K562 (cell line): ENCODE measurements at regions not wholly inside any gene's neighbourhood (a gene's known extent, or its start where the extent isn't known, plus 50 kb on each side); places are given as distances from the start of the nearest gene placed in this dataset.
A peak's percentile ranks its signal among the peaks of the same experiment; 100 is the strongest.

Experiments used
- C11orf30 ChIP-seq: fragments of 450-650 bp; IDR thresholded peaks from 2 replicates; pipeline ENCODE4 v1.6.1; 2016; ENCODE audit warnings: low read depth, mild to moderate bottlenecking
- EGR1 ChIP-seq: fragments of 450-650 bp; conservative IDR thresholded peaks from 2 replicates; pipeline ENCODE4 v1.6.1; 2017; ENCODE audit warnings: mild to moderate bottlenecking
- ETV6 ChIP-seq, 3 experiments: fragments of 150-350 bp in 1 of 3; sonication (generic) in 1 of 3; formaldehyde crosslinking in 1 of 3; IDR thresholded peaks; 2 replicates each; pipeline versions ENCODE4 v1.6.1 to v1.8.0; 2014 to 2022; ENCODE audit warnings: borderline replicate concordance in 2 of 3, low read depth in 2 of 3, antibody characterized with exemption in 1 of 3, low read length in 1 of 3, mild to moderate bottlenecking in 1 of 3, missing genetic modification reagents in 1 of 3
- GABPB2 ChIP-seq: fragments of 250-450 bp; sonication (Bioruptor Pico); conservative IDR thresholded peaks from 2 replicates; pipeline ENCODE4 v1.5.1; 2021; ENCODE audit warnings: mild to moderate bottlenecking
- HES1 ChIP-seq: fragments of 450-650 bp; IDR thresholded peaks from 2 replicates; pipeline ENCODE4 v1.6.1; 2016; ENCODE audit warnings: low read depth, mild to moderate bottlenecking, moderate library complexity
- HOMEZ ChIP-seq: fragments of 250-450 bp; sonication (Bioruptor Pico); IDR thresholded peaks from 2 replicates; pipeline ENCODE4 v1.4.0; 2020; ENCODE audit warnings: mild to moderate bottlenecking, moderate library complexity
- KLF6 ChIP-seq: fragments of 250-450 bp; sonication (Bioruptor Pico); IDR thresholded peaks from 2 replicates; pipeline ENCODE4 v1.4.0; 2020; ENCODE audit warnings: mild to moderate bottlenecking, moderate library complexity, borderline replicate concordance
- MCM3 ChIP-seq: fragments of 450-650 bp; IDR thresholded peaks from 2 replicates; pipeline ENCODE4 v1.6.1; 2016
- MTA1 ChIP-seq: fragments of 450-650 bp; IDR thresholded peaks from 2 replicates; pipeline ENCODE4 v1.6.1; 2017; ENCODE audit warnings: borderline replicate concordance
- NCOA6 ChIP-seq: fragments of 450-650 bp; IDR thresholded peaks from 2 replicates; pipeline ENCODE4 v1.6.1; 2017; ENCODE audit warnings: mild to moderate bottlenecking
- NFIC ChIP-seq: fragments of 450-650 bp; IDR thresholded peaks from 2 replicates; pipeline ENCODE4 v1.6.1; 2017; ENCODE audit warnings: mild to moderate bottlenecking, inconsistent platforms
- NFYB ChIP-seq: IDR thresholded peaks from 2 replicates; pipeline ENCODE4 v1.6.1; 2011; ENCODE audit warnings: mild to moderate bottlenecking, moderate library complexity; ENCODE audit not compliant: insufficient read length; ENCODE audit errors: extremely low read depth
- PHB2 ChIP-seq: fragments of 450-650 bp; IDR thresholded peaks from 2 replicates; pipeline ENCODE4 v1.6.1; 2017; ENCODE audit warnings: low read depth
- POLR3G ChIP-seq: IDR thresholded peaks from 2 replicates; pipeline ENCODE4 v1.6.1; 2011; ENCODE audit not compliant: insufficient read length, insufficient replicate concordance; ENCODE audit errors: extremely low read depth
- RBM25 ChIP-seq: fragments of 200-400 bp; formaldehyde crosslinking; IDR thresholded peaks from 2 replicates; pipeline ENCODE4 v1.6.1; 2018; ENCODE audit warnings: low read length, low read depth, moderate library complexity; ENCODE audit not compliant: severe bottlenecking
- SMAD1 ChIP-seq: fragments of 150-350 bp; IDR thresholded peaks from 2 replicates; pipeline ENCODE4 v1.6.1; 2014; ENCODE audit warnings: low read length, low read depth; ENCODE audit not compliant: partially characterized antibody
- STAT5A ChIP-seq: IDR thresholded peaks from 2 replicates; pipeline ENCODE4 v1.6.1; 2012; ENCODE audit warnings: low read length, inconsistent platforms, borderline replicate concordance
- TCF15 ChIP-seq: fragments of 250-450 bp; sonication (Bioruptor Pico); IDR thresholded peaks from 2 replicates; pipeline ENCODE4 v1.8.0; 2022; ENCODE audit warnings: moderate library complexity, mild to moderate bottlenecking, inconsistent platforms
- THRA ChIP-seq: fragments of 450-650 bp; IDR thresholded peaks from 2 replicates; pipeline ENCODE4 v1.6.1; 2017; ENCODE audit warnings: mild to moderate bottlenecking, moderate library complexity
- THRAP3 ChIP-seq: fragments of 450-650 bp; IDR thresholded peaks from 2 replicates; pipeline ENCODE4 v1.6.1; 2016; ENCODE audit warnings: mild to moderate bottlenecking, inconsistent platforms, borderline replicate concordance
- YY1 ChIP-seq, 3 experiments: IDR thresholded peaks; 2 replicates each; pipeline ENCODE4 v1.6.1; 2011; ENCODE audit warnings: low read length in 2 of 3, mild to moderate bottlenecking in 2 of 3, moderate library complexity in 2 of 3, borderline replicate concordance in 1 of 3, control low read depth in 1 of 3, low read depth in 1 of 3; ENCODE audit not compliant: insufficient read depth in 3 of 3, insufficient replicate concordance in 2 of 3, control insufficient read depth in 1 of 3, insufficient read length in 1 of 3; ENCODE audit errors: extremely low read depth in 1 of 3
- ZFP30 ChIP-seq: fragments of 250-450 bp; sonication (Bioruptor Pico); IDR thresholded peaks from 2 replicates; pipeline ENCODE4 v1.8.0; 2022; ENCODE audit warnings: moderate library complexity, mild to moderate bottlenecking, inconsistent platforms, borderline replicate concordance
- ZNF212 ChIP-seq: fragments of 450-650 bp; formaldehyde crosslinking; IDR thresholded peaks from 2 replicates; pipeline ENCODE4 v1.4.0; 2020; ENCODE audit warnings: mild to moderate bottlenecking
- ZNF282 ChIP-seq: sonication (generic); formaldehyde crosslinking; IDR thresholded peaks from 2 replicates; pipeline ENCODE4 v1.8.1; 2023; ENCODE audit warnings: missing genetic modification reagents

- no peak for TF ChIP-seq NCOA6
- TF ChIP-seq HES1 = no peak
- TF ChIP-seq RBM25 = no peak
- no peak for TF ChIP-seq NFYB
- no peak for TF ChIP-seq GABPB2 (CRISPR knock-in tag)
- TF ChIP-seq STAT5A = 0 out of 2 replicates have a peak, but pooled peaks have one; percentile 8
- no peak for TF ChIP-seq EGR1
- TF ChIP-seq TCF15 = no peak
- no peak for TF ChIP-seq MTA1
- TF ChIP-seq ZNF212 (CRISPR knock-in tag) = no peak
- no peak for TF ChIP-seq POLR3G
- TF ChIP-seq ZFP30 (CRISPR knock-in tag) = no peak
- TF ChIP-seq MCM3 = no peak
- no peak for TF ChIP-seq ETV6 (IDR thresholded peaks at IDR 0.05; ENCODE audit: borderline replicate concordance in 1 of 2, low read depth in 2 of 2, low read length in 1 of 2)
- TF ChIP-seq ETV6 (CRISPR knock-in tag; IDR thresholded peaks at IDR 0.05; ENCODE audit: borderline replicate concordance) = peak; percentile 82; the same call in 1 of the 2 replicates
- TF ChIP-seq PHB2 = no peak
- TF ChIP-seq THRAP3 = no peak
- TF ChIP-seq SMAD1 = no peak
- TF ChIP-seq HOMEZ (CRISPR knock-in tag) = no peak
- TF ChIP-seq C11orf30 = peak; percentile 44
- no peak for TF ChIP-seq KLF6 (CRISPR knock-in tag)
- TF ChIP-seq NFIC = no peak
- TF ChIP-seq THRA = no peak
- no peak for TF ChIP-seq ZNF282 (CRISPR knock-in tag)
- TF ChIP-seq YY1 (IDR thresholded peaks at IDR 0.05; ENCODE audit: borderline replicate concordance in 1 of 3, control insufficient read depth in 1 of 3, extremely low read depth in 1 of 3, insufficient read depth in 3 of 3, insufficient read length in 1 of 3, insufficient replicate concordance in 2 of 3, low read depth in 1 of 3, low read length in 2 of 3) = peak in 1 of 3 experiments; percentile 39
These were observed 68.1 kb upstream of the CDK6 start (continued) for GRCh38 chr7:92904244-92905131.
